Neural cell (in vitro differentiated cells): ENCODE measurements at regions not wholly inside any gene's neighbourhood (a gene's known extent, or its start where the extent isn't known, plus 50 kb on each side); places are given as distances from the start of the nearest gene placed in this dataset.

Experiments
- H2AFZ ChIP-seq: fragments of 200-600, 300-800 bp; sonication (generic), shearing (Covaris generic); 2 replicates; pipeline ENCODE4 v1.6.0; 2014; ENCODE audit warnings: low read depth, mild to moderate bottlenecking, antibody characterized with exemption, low read length, moderate library complexity
- H3F3A ChIP-seq: fragments of 200-600 bp; shearing (Covaris generic); 2 replicates; pipeline ENCODE4 v1.6.1; 2016; ENCODE audit warnings: mild to moderate bottlenecking, moderate library complexity, mixed read lengths, antibody characterized with exemption, low read length; ENCODE audit not compliant: insufficient read depth, poor library complexity, severe bottlenecking
- H3K27ac ChIP-seq: fragments of 200-600, 300-800 bp; sonication (generic), shearing (Covaris generic); 2 replicates; pipeline ENCODE4 v1.5.1; 2014; ENCODE audit warnings: mild to moderate bottlenecking, low read length, moderate library complexity
- H3K27me3 ChIP-seq: fragments of 300-800, 200-600 bp; sonication (generic), shearing (Covaris generic); 2 replicates; pipeline ENCODE4 v1.6.0; 2014; ENCODE audit warnings: mild to moderate bottlenecking, low read depth, low read length, moderate library complexity; ENCODE audit not compliant: insufficient read depth
- H3K36me3 ChIP-seq: fragments of 300-800, 200-600 bp; sonication (generic), shearing (Covaris generic); 2 replicates; pipeline ENCODE4 v1.5.1; 2014; ENCODE audit warnings: mild to moderate bottlenecking, antibody characterized with exemption, low read length, moderate library complexity; ENCODE audit not compliant: insufficient read depth
- H3K4me2 ChIP-seq: fragments of 300-800, 200-600 bp; sonication (generic), shearing (Covaris generic); 2 replicates; pipeline ENCODE4 v1.6.0; 2014; ENCODE audit warnings: mild to moderate bottlenecking, low read length
- H3K4me3 ChIP-seq: fragments of 300-800, 200-600 bp; sonication (generic), shearing (Covaris generic); 2 replicates; pipeline ENCODE4 v1.5.1; 2014; ENCODE audit warnings: mild to moderate bottlenecking, low read length, moderate library complexity
- H3K79me2 ChIP-seq: fragments of 200-600 bp; shearing (Covaris generic); replicated peaks from 2 replicates; pipeline ENCODE4 v1.6.0; 2014; ENCODE audit warnings: mild to moderate bottlenecking, low read length, moderate library complexity; ENCODE audit not compliant: insufficient read depth
- H3K9ac ChIP-seq: fragments of 300-800, 200-600 bp; sonication (generic), shearing (Covaris generic); 2 replicates; pipeline ENCODE4 v1.6.1; 2016; ENCODE audit warnings: mild to moderate bottlenecking, low read length, mixed read lengths
- H3K9me2 ChIP-seq: fragments of 200-600 bp; shearing (Covaris generic); 2 replicates; pipeline ENCODE4 v1.6.1; 2016; ENCODE audit warnings: mild to moderate bottlenecking, low read length, mixed read lengths; ENCODE audit not compliant: insufficient read depth
- H3K9me3 ChIP-seq: fragments of 200-600, 300-800 bp; sonication (generic), shearing (Covaris generic); 2 replicates; pipeline ENCODE4 v1.6.1; 2016; ENCODE audit warnings: mild to moderate bottlenecking, mixed run types, low read length, moderate library complexity, mixed read lengths
- H4K20me1 ChIP-seq: fragments of 200-600 bp; shearing (Covaris generic); 2 replicates; pipeline ENCODE4 v1.6.1; 2016; ENCODE audit warnings: mild to moderate bottlenecking, mixed run types; ENCODE audit not compliant: insufficient read depth
- CTCF ChIP-seq: fragments of 450-650 bp; IDR thresholded peaks from 2 replicates; pipeline ENCODE4 v1.5.1; 2014; ENCODE audit warnings: antibody characterized with exemption, mild to moderate bottlenecking, moderate library complexity; ENCODE audit not compliant: poor library complexity, severe bottlenecking
- EP300 ChIP-seq: fragments of 450-650 bp; conservative IDR thresholded peaks from 2 replicates; pipeline ENCODE4 v1.6.1; 2014; ENCODE audit warnings: antibody characterized with exemption, mild to moderate bottlenecking, moderate library complexity; ENCODE audit not compliant: poor library complexity, severe bottlenecking
- EZH2 ChIP-seq: fragments of 200-600, 300-800 bp; shearing (Covaris generic), sonication (generic); IDR thresholded peaks from 2 replicates; pipeline ENCODE4 v1.6.1; 2014; ENCODE audit warnings: antibody characterized with exemption, low read length, borderline replicate concordance, mild to moderate bottlenecking; ENCODE audit not compliant: insufficient read depth, poor library complexity, severe bottlenecking
- MXI1 ChIP-seq: fragments of 450-650 bp; conservative IDR thresholded peaks from 2 replicates; pipeline ENCODE4 v1.6.1; 2014; ENCODE audit warnings: antibody characterized with exemption, mild to moderate bottlenecking; ENCODE audit not compliant: poor library complexity, severe bottlenecking
- POLR2AphosphoS5 ChIP-seq: IDR thresholded peaks from 2 replicates; pipeline ENCODE4 v1.6.1; 2012
- RAD21 ChIP-seq: fragments of 450-650 bp; conservative IDR thresholded peaks from 2 replicates; pipeline ENCODE4 v1.6.1; 2014; ENCODE audit warnings: antibody characterized with exemption, mild to moderate bottlenecking, moderate library complexity
- REST ChIP-seq: IDR thresholded peaks from 2 replicates; pipeline ENCODE4 v1.6.1; 2012; ENCODE audit warnings: borderline replicate concordance
- SMC3 ChIP-seq: fragments of 450-650 bp; conservative IDR thresholded peaks from 2 replicates; pipeline ENCODE4 v1.6.1; 2014; ENCODE audit warnings: antibody characterized with exemption, mild to moderate bottlenecking, moderate library complexity; ENCODE audit not compliant: poor library complexity
- TAF1 ChIP-seq: IDR thresholded peaks from 2 replicates; pipeline ENCODE4 v1.6.1; 2012; ENCODE audit warnings: low read depth

DNA sequence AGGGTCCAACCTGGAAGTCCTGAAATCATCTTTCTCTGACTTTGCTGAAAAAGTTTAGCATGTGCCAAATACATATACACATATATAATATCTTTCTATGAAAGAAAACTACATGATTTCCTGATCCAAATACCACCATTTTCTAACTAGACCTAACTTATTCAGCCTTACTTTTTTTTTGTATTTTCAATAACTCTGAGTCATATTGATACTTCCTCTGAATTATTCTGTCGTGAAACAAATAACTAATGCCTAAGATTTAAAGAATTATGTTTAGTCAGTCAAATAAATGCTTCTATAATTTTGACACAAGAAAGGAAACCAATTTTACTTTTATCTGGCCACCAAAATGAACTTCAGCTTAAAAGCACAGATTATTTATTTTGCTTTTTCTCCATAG lies 760.2 kb upstream of the GBE1 start:
- H3K79me2 ChIP-seq, result no peaks in the 10 kb centered on the region
- H3K9me3 ChIP-seq, result no peaks in the 10 kb centered on the region
- no peak overlapping the region for H3K4me2 ChIP-seq
- no peaks in the 10 kb centered on the region for H3K36me3 ChIP-seq
- no peak overlapping the region for H3K9ac ChIP-seq
- no peak for TF ChIP-seq RAD21
- no peak for TF ChIP-seq EZH2
- H3K9me2 ChIP-seq, result no peaks in the 10 kb centered on the region
- H2AFZ ChIP-seq, result no peak overlapping the region
- H3F3A ChIP-seq, result no peaks in the 10 kb centered on the region
- H4K20me1 ChIP-seq, result no peaks in the 10 kb centered on the region
- no peak overlapping the region for H3K4me3 ChIP-seq
- no peak overlapping the region for H3K27ac ChIP-seq
- H3K27me3 ChIP-seq, result no peaks in the 10 kb centered on the region

- H3K9me3 ChIP-seq, result no peaks in the 10 kb centered on the region
- no peak overlapping the region for H3K9ac ChIP-seq
- H3F3A ChIP-seq, result no peaks in the 10 kb centered on the region
- H3K9me2 ChIP-seq, result no peaks in the 10 kb centered on the region
- H3K36me3 ChIP-seq, result no peaks in the 10 kb centered on the region
- H4K20me1 ChIP-seq, result no peaks in the 10 kb centered on the region
- no peaks in the 10 kb centered on the region for H3K79me2 ChIP-seq
- H3K4me2 ChIP-seq, result no peak overlapping the region
- H2AFZ ChIP-seq, result no peak overlapping the region
- H3K27ac ChIP-seq, result no peak overlapping the region
- H3K4me3 ChIP-seq, result no peak overlapping the region
- H3K27me3 ChIP-seq, result no peaks in the 10 kb centered on the region
- TF ChIP-seq CTCF (no peak), POLR2AphosphoS5 (no peak), TAF1 (no peak), MXI1 (no peak), EZH2 (no peak), EP300 (no peak), SMC3 (no peak), RAD21 (no peak), REST (no peak)
These were observed 759.4 kb upstream of the GBE1 start for GRCh38 chr3:82520846-82521245.

GRCh38 chr3:82509951-82510603 lies 748.6 kb upstream of the GBE1 start:
- H3K9me3 ChIP-seq, result no peaks in the 10 kb centered on the region
- H3F3A ChIP-seq, result no peaks in the 10 kb centered on the region
- H2AFZ ChIP-seq, result no peak overlapping the region
- H3K27ac ChIP-seq, result no peak overlapping the region
- H3K36me3 ChIP-seq, result no peaks in the 10 kb centered on the region
- no peak overlapping the region for H3K9ac ChIP-seq
- H3K79me2 ChIP-seq, result no peaks in the 10 kb centered on the region
- no peak overlapping the region for H3K4me2 ChIP-seq
- no peak for TF ChIP-seq RAD21
- no peak for TF ChIP-seq EP300
- no peak for TF ChIP-seq REST
- TF ChIP-seq TAF1, result no peak
- no peak for TF ChIP-seq CTCF
- no peak for TF ChIP-seq POLR2AphosphoS5
- no peak for TF ChIP-seq MXI1
- no peak for TF ChIP-seq SMC3
- H3K27me3 ChIP-seq, result no peaks in the 10 kb centered on the region
- H4K20me1 ChIP-seq, result no peaks in the 10 kb centered on the region
- H3K4me3 ChIP-seq, result no peak overlapping the region
- no peaks in the 10 kb centered on the region for H3K9me2 ChIP-seq
